IMR-90 (cell line): ENCODE measurements at regions not wholly inside any gene's neighbourhood (a gene's known extent, or its start where the extent isn't known, plus 50 kb on each side); places are given as distances from the start of the nearest gene placed in this dataset.
A peak's percentile ranks its signal among the peaks of the same experiment; 100 is the strongest.

ENCODE experiments used
- ATAC-seq: fragments of 200-7000 bp; cut with Tn5 transposase; 2 replicates; pipeline ENCODE4 v1.9.1; 2020; ENCODE audit warnings: low read depth, mild to moderate bottlenecking, moderate library complexity
- BruUV-seq: library from RNA; stranded (reverse); fragments of 400-500 nt; replicated peaks from 2 replicates; lab custom pipeline; 2021; lab: Mats Ljungman, UMichigan
- CTCF ChIA-PET: fragments of 300-600 bp; formaldehyde crosslinking; extraction: SDS; loops from one replicate; lab custom pipeline; 2021; ENCODE audit warnings: antibody characterized with exemption; lab: Yijun Ruan, JAX
- POLR2A ChIA-PET: fragments of 300-600 bp; sonication (Branson Sonifier 250); formaldehyde crosslinking; loops from one replicate; lab custom pipeline; 2022; ENCODE audit warnings: antibody characterized with exemption; ENCODE audit not compliant: unreplicated experiment; lab: Charles Lee
- DNase-seq: peaks from one replicate; pipeline ENCODE4 v3.0.0; 2013
- H2AFZ ChIP-seq: replicated peaks from 2 replicates; pipeline ENCODE3; 2013; ENCODE audit warnings: low read length, mild to moderate bottlenecking; ENCODE audit not compliant: poor library complexity
- H2AK5ac ChIP-seq: 2 replicates; pipeline ENCODE4 v1.6.1; 2013; ENCODE audit warnings: low read depth, low read length, inconsistent platforms
- H2AK9ac ChIP-seq: replicated peaks from 2 replicates; pipeline ENCODE3; 2013; ENCODE audit warnings: mild to moderate bottlenecking, low read depth, low read length, moderate library complexity; ENCODE audit not compliant: poor library complexity
- H2BK120ac ChIP-seq: 2 replicates; pipeline ENCODE4 v1.6.1; 2013; ENCODE audit warnings: low read depth, low read length, inconsistent platforms
- H2BK15ac ChIP-seq: 3 replicates; pipeline ENCODE4 v1.6.1; 2013; ENCODE audit warnings: low read depth, low read length, inconsistent platforms
- H2BK20ac ChIP-seq: 2 replicates; pipeline ENCODE4 v1.6.1; 2013; ENCODE audit warnings: low read depth, mild to moderate bottlenecking, inconsistent platforms, low read length, moderate library complexity
- H2BK5ac ChIP-seq: 2 replicates; pipeline ENCODE4 v1.6.1; 2013; ENCODE audit warnings: mild to moderate bottlenecking, low read depth, low read length, inconsistent platforms; ENCODE audit not compliant: poor library complexity, severe bottlenecking
- H3K14ac ChIP-seq: replicated peaks from 2 replicates; pipeline ENCODE4 v1.6.1; 2013; ENCODE audit warnings: low read depth, low read length, inconsistent platforms
- H3K18ac ChIP-seq: 2 replicates; pipeline ENCODE4 v1.6.1; 2013; ENCODE audit warnings: low read depth, low read length, control low read depth
- H3K23ac ChIP-seq: 2 replicates; pipeline ENCODE4 v1.6.1; 2013; ENCODE audit warnings: low read depth, low read length, inconsistent platforms
- H3K27ac ChIP-seq: 2 replicates; pipeline ENCODE4 v1.5.1; 2013; ENCODE audit warnings: mild to moderate bottlenecking, control low read depth, low read length; ENCODE audit not compliant: insufficient read depth
- H3K27me3 ChIP-seq: 2 replicates; pipeline ENCODE4 v1.6.1; 2013; ENCODE audit warnings: low read length; ENCODE audit not compliant: control insufficient read depth, insufficient read depth
- H3K36me3 ChIP-seq: 2 replicates; pipeline ENCODE4 v1.6.1; 2013; ENCODE audit warnings: low read length, mixed read lengths; ENCODE audit not compliant: control insufficient read depth, insufficient read depth
- H3K4ac ChIP-seq: 2 replicates; pipeline ENCODE4 v1.6.1; 2013; ENCODE audit warnings: low read depth, low read length, inconsistent platforms
- H3K4me1 ChIP-seq: 2 replicates; pipeline ENCODE4 v1.6.1; 2013; ENCODE audit warnings: low read length, mixed read lengths; ENCODE audit not compliant: control insufficient read depth, insufficient read depth
- H3K4me2 ChIP-seq: 2 replicates; pipeline ENCODE4 v1.6.1; 2013; ENCODE audit warnings: low read depth, mild to moderate bottlenecking, control low read depth, low read length, moderate library complexity
- H3K4me3 ChIP-seq: 2 replicates; pipeline ENCODE4 v1.5.1; 2013; ENCODE audit warnings: low read depth, mild to moderate bottlenecking, control low read depth, low read length, moderate library complexity; ENCODE audit not compliant: insufficient read depth
- H3K56ac ChIP-seq: 2 replicates; pipeline ENCODE4 v1.6.1; 2013; ENCODE audit warnings: low read length, inconsistent platforms; ENCODE audit not compliant: insufficient read depth; ENCODE audit errors: extremely low read depth
- H3K79me1 ChIP-seq, 2 experiments: 2 replicates each; pipeline ENCODE4 v1.6.1; 2013; ENCODE audit warnings: low read length in 2 of 2, inconsistent platforms in 1 of 2, low read depth in 1 of 2
- H3K9ac ChIP-seq: 2 replicates; pipeline ENCODE4 v1.6.1; 2013; ENCODE audit warnings: low read depth, low read length, control low read depth
- H3K9me1 ChIP-seq: 2 replicates; pipeline ENCODE4 v1.6.1; 2013; ENCODE audit warnings: low read length, inconsistent platforms; ENCODE audit not compliant: insufficient read depth
- H3K9me3 ChIP-seq: 2 replicates; pipeline ENCODE4 v1.6.1; 2013; ENCODE audit warnings: low read length; ENCODE audit not compliant: control insufficient read depth, insufficient read depth
- H4K20me1 ChIP-seq: 2 replicates; pipeline ENCODE4 v1.6.1; 2013; ENCODE audit warnings: low read length, inconsistent platforms; ENCODE audit not compliant: insufficient read depth
- H4K5ac ChIP-seq: 2 replicates; pipeline ENCODE4 v1.6.1; 2013; ENCODE audit warnings: mild to moderate bottlenecking, low read depth, low read length, control low read depth
- H4K8ac ChIP-seq, 2 experiments: 2 replicates each; pipeline ENCODE4 v1.6.1; 2013; ENCODE audit warnings: low read depth in 2 of 2, low read length in 2 of 2, control low read depth in 1 of 2, inconsistent platforms in 1 of 2
- H4K91ac ChIP-seq: 2 replicates; pipeline ENCODE4 v1.6.1; 2013; ENCODE audit warnings: low read depth, low read length, inconsistent platforms; ENCODE audit not compliant: insufficient read depth
- CEBPB ChIP-seq: IDR thresholded peaks from 2 replicates; pipeline ENCODE4 v1.6.1; 2012; ENCODE audit warnings: low read depth, low read length, improper control_type of control experiment
- MXI1 ChIP-seq: IDR thresholded peaks from 2 replicates; pipeline ENCODE4 v1.6.1; 2012; ENCODE audit warnings: low read depth, mild to moderate bottlenecking, low read length, moderate library complexity, borderline replicate concordance
- WGBS, 2 experiments: methylation state at CpG; one replicate each; pipeline versions ENCODE4 v1.1.5 to v1.1.7; 2013; ENCODE audit warnings: missing lambda C conversion rate in 2 of 2; ENCODE audit not compliant: insufficient read length in 1 of 2; ENCODE audit errors: extremely low coverage in 2 of 2; 5-methylcytosine and 5-hydroxymethylcytosine counted together
- dilution Hi-C: fragments of 300-500 bp; cut with HindIII; formaldehyde crosslinking; loops from one replicate; pipeline ENCODE4 v1.14.3; 2018; ENCODE audit warnings: low sequenced_read_pairs; ENCODE audit not compliant: unreplicated experiment
- in situ Hi-C: fragments of 300-500 bp; cut with MboI; formaldehyde crosslinking; loops from 3 replicates; pipeline ENCODE4 v1.14.3; 2019; ENCODE audit warnings: low sequenced_read_pairs, inconsistent platforms, mixed read lengths
- intact Hi-C: fragments of 100-400 bp; cut with micrococcal nuclease; formaldehyde crosslinking; loops from 2 replicates; pipeline ENCODE4 v1.10.0; 2022

- BruUV-seq: no TSS peak
Observed at GRCh38 chr9:21715408-21715807, 87.0 kb upstream of the MTAP start.

More at GRCh38 chr9:21715408-21715807, 87.0 kb upstream of the MTAP start:
- Histone ChIP-seq H3K9me1 (no peaks in the 10 kb centered on the region), H2BK15ac (no peak overlapping the region), H2AK9ac (no peak overlapping the region), H3K4me3 (no peak overlapping the region), H2AK5ac (no peak overlapping the region), H3K4me2 (no peak overlapping the region), H2BK5ac (no peak overlapping the region), H3K4ac (no peak overlapping the region), H4K20me1 (no peaks in the 10 kb centered on the region), H4K91ac (no peak overlapping the region; the same call in 1 of the 2 replicates), H3K27ac (no peak overlapping the region), H3K14ac (no peak overlapping the region), H3K23ac (no peak overlapping the region), H3K4me1 (peaks cover 6% of the 10 kb centered on the region; the same call in 1 of the 2 replicates), H3K56ac (no peak overlapping the region), H4K5ac (no peak overlapping the region), H3K79me1 (no peaks in the 10 kb centered on the region), H3K9ac (no peak overlapping the region), H2AFZ (no peak overlapping the region), H2BK20ac (no peak overlapping the region), H4K8ac (no peak overlapping the region), H3K18ac (no peak overlapping the region), H3K36me3 (no peaks in the 10 kb centered on the region), H3K27me3 (no peaks in the 10 kb centered on the region), H2BK120ac (no peak overlapping the region), H3K9me3 (no peaks in the 10 kb centered on the region)
- TF ChIP-seq CEBPB: 0 out of 2 replicates have a peak, but pooled peaks have one; percentile 3
- no peak for TF ChIP-seq MXI1
- dilution Hi-C loops (no loop called here), intact Hi-C loops (no loop called here), in situ Hi-C loops (no loop called here)
- WGBS, 2 experiments: 13% methylated on average over 1 of the region's 1 CpG; no CpG with 5 or more reads in 1 of the 2 experiments
- ATAC-seq (no peak), DNase-seq (no peak)
- POLR2A ChIA-PET: no interaction called here
- CTCF ChIA-PET: no interaction called here
